ENCODE measurements at regions not wholly inside any gene's neighbourhood (a gene's known extent, or its start where the extent isn't known, plus 50 kb on each side); places are given as distances from the start of the nearest gene placed in this dataset.

GRCh38 chr15:96756656-96757055 lies 426.2 kb downstream of the NR2F2 start:
- Histone ChIP-seq H3K27ac (ENCODE audit: low read length) (no peak overlapping the region), H2AFZ (ENCODE audit: low read depth, low read length) (no peak overlapping the region), H3K36me3 (ENCODE audit: insufficient read depth, low read length) (no peaks in the 10 kb centered on the region), H3K9me3 (ENCODE audit: insufficient read depth, low read length, severe bottlenecking) (no peaks in the 10 kb centered on the region), H4K20me1 (ENCODE audit: insufficient read depth, low read length) (no peaks in the 10 kb centered on the region), H3K4me2 (ENCODE audit: insufficient read depth, low read length) (no peak overlapping the region), H3K27me3 (ENCODE audit: insufficient read depth, low read length, poor library complexity) (no peaks in the 10 kb centered on the region), H3K79me2 (ENCODE audit: insufficient read depth, low read length) (no peaks in the 10 kb centered on the region), H3K9ac (ENCODE audit: low read depth, low read length) (no peak overlapping the region), H3K4me1 (ENCODE audit: insufficient read depth, low read length) (no peaks in the 10 kb centered on the region), H3K4me3 (ENCODE audit: low read depth in 1 of 2, low read length in 2 of 2) (no peak overlapping the region)
- DNase-seq (no peak), ATAC-seq (ENCODE audit: insufficient read depth, low read depth) (no peak)
- TF ChIP-seq CTCF (IDR thresholded peaks at IDR 0.05; ENCODE audit: borderline replicate concordance, extremely low read depth, low read length, poor library complexity, severe bottlenecking) (no peak), EZH2 (IDR thresholded peaks at IDR 0.05; ENCODE audit: borderline replicate concordance, low read depth, low read length, severe bottlenecking) (no peak)

DNA sequence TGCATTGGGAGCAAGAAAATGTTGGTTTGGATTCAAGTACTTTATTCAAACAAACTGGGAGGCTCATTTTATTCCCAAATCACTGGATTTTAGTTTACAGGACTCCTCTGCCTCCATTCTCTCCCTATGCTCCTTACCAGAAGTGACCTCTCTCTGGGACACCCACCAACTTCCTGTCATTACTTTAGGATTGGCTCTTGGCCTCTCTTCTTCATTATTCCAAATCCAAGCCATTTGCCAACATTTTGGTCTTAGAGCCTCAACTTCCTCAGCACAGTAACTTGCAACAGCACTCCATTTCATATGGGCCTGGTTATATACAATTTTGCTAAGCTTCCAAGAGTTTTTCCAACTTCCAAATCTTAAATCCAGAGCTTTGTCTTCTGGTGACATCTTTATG lies 432.1 kb downstream of the NR2F2 start:
- ATAC-seq (ENCODE audit: insufficient read depth, low read depth): no peak
- no peak for DNase-seq
- no peaks in the 10 kb centered on the region for H3K79me2 ChIP-seq (ENCODE audit: insufficient read depth, low read length)
- no peak overlapping the region for H3K4me3 ChIP-seq (ENCODE audit: low read depth in 1 of 2, low read length in 2 of 2)
- no peak overlapping the region for H3K9ac ChIP-seq (ENCODE audit: low read depth, low read length)
- no peak overlapping the region for H3K27ac ChIP-seq (ENCODE audit: low read length)
- H4K20me1 ChIP-seq (ENCODE audit: insufficient read depth, low read length): no peaks in the 10 kb centered on the region
- H2AFZ ChIP-seq (ENCODE audit: low read depth, low read length): no peak overlapping the region
- H3K36me3 ChIP-seq (ENCODE audit: insufficient read depth, low read length): no peaks in the 10 kb centered on the region
- no peaks in the 10 kb centered on the region for H3K27me3 ChIP-seq (ENCODE audit: insufficient read depth, low read length, poor library complexity)
- H3K9me3 ChIP-seq (ENCODE audit: insufficient read depth, low read length, severe bottlenecking): no peaks in the 10 kb centered on the region
- no peak for TF ChIP-seq CTCF (IDR thresholded peaks at IDR 0.05; ENCODE audit: borderline replicate concordance, extremely low read depth, low read length, poor library complexity, severe bottlenecking)
- TF ChIP-seq EZH2 (IDR thresholded peaks at IDR 0.05; ENCODE audit: borderline replicate concordance, low read depth, low read length, severe bottlenecking): no peak
- H3K4me1 ChIP-seq (ENCODE audit: insufficient read depth, low read length): no peaks in the 10 kb centered on the region
- H3K4me2 ChIP-seq (ENCODE audit: insufficient read depth, low read length): no peak overlapping the region

- Histone ChIP-seq H3K4me2 (ENCODE audit: insufficient read depth, low read length) (no peak overlapping the region), H3K27ac (ENCODE audit: low read length) (no peak overlapping the region), H2AFZ (ENCODE audit: low read depth, low read length) (no peak overlapping the region), H3K9me3 (ENCODE audit: insufficient read depth, low read length, severe bottlenecking) (no peaks in the 10 kb centered on the region), H4K20me1 (ENCODE audit: insufficient read depth, low read length) (no peaks in the 10 kb centered on the region), H3K36me3 (ENCODE audit: insufficient read depth, low read length) (no peaks in the 10 kb centered on the region), H3K79me2 (ENCODE audit: insufficient read depth, low read length) (no peaks in the 10 kb centered on the region), H3K4me1 (ENCODE audit: insufficient read depth, low read length) (no peaks in the 10 kb centered on the region), H3K4me3 (ENCODE audit: low read depth in 1 of 2, low read length in 2 of 2) (no peak overlapping the region), H3K9ac (ENCODE audit: low read depth, low read length) (no peak overlapping the region), H3K27me3 (ENCODE audit: insufficient read depth, low read length, poor library complexity) (no peaks in the 10 kb centered on the region)
- TF ChIP-seq CTCF (IDR thresholded peaks at IDR 0.05; ENCODE audit: borderline replicate concordance, extremely low read depth, low read length, poor library complexity, severe bottlenecking) (no peak), EZH2 (IDR thresholded peaks at IDR 0.05; ENCODE audit: borderline replicate concordance, low read depth, low read length, severe bottlenecking) (no peak)
- ATAC-seq (ENCODE audit: insufficient read depth, low read depth) (no peak), DNase-seq (no peak)
Measured at GRCh38 chr15:96764501-96764900, 434.0 kb downstream of the NR2F2 start.

DNA sequence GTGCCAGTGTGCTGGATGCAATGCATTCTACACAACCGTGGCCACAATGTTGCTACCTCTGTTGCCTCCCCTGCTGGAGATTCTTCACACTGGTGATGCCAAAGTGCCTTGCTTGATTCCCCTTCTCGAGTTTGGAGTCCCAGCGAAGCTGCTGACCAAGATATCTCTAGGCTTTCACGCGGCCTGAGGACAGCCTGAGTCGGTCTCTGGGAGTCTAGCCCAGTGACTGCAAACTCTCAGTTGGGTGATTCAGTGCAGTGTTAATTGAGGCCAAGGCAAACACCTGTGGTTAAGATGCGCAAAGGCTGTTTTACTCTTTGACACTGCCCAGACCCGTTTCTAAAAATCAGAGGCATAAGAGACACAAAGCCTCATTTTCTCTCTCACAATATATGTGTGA lies 434.4 kb downstream of the NR2F2 start:
- no peaks in the 10 kb centered on the region for H3K4me1 ChIP-seq (ENCODE audit: insufficient read depth, low read length)
- no peak for ATAC-seq (ENCODE audit: insufficient read depth, low read depth)

More for the DNA sequence above, 434.4 kb downstream of the NR2F2 start:
- Histone ChIP-seq H4K20me1 (ENCODE audit: insufficient read depth, low read length) (no peaks in the 10 kb centered on the region), H3K36me3 (ENCODE audit: insufficient read depth, low read length) (no peaks in the 10 kb centered on the region), H3K27ac (ENCODE audit: low read length) (no peak overlapping the region), H3K4me2 (ENCODE audit: insufficient read depth, low read length) (no peak overlapping the region), H3K27me3 (ENCODE audit: insufficient read depth, low read length, poor library complexity) (no peaks in the 10 kb centered on the region), H3K79me2 (ENCODE audit: insufficient read depth, low read length) (no peaks in the 10 kb centered on the region), H3K9ac (ENCODE audit: low read depth, low read length) (no peak overlapping the region), H3K9me3 (ENCODE audit: insufficient read depth, low read length, severe bottlenecking) (no peaks in the 10 kb centered on the region), H3K4me3 (ENCODE audit: low read depth in 1 of 2, low read length in 2 of 2) (no peak overlapping the region), H2AFZ (ENCODE audit: low read depth, low read length) (no peak overlapping the region)
- DNase-seq: no peak
- TF ChIP-seq CTCF (IDR thresholded peaks at IDR 0.05; ENCODE audit: borderline replicate concordance, extremely low read depth, low read length, poor library complexity, severe bottlenecking) (no peak), EZH2 (IDR thresholded peaks at IDR 0.05; ENCODE audit: borderline replicate concordance, low read depth, low read length, severe bottlenecking) (no peak)
